Natural killer cell (primary cell): ENCODE measurements at regions not wholly inside any gene's neighbourhood (a gene's known extent, or its start where the extent isn't known, plus 50 kb on each side); places are given as distances from the start of the nearest gene placed in this dataset.
"Not testable (repeated sequence)": the region's sequence is repeated elsewhere in the genome, so short reads cannot be mapped to it uniquely, and the experiment has no call there.

ENCODE experiments used
- ATAC-seq, 3 donors: fragments of 150-1000 bp in 2 of 3; fragments of 200-7000 bp in 1 of 3; cut with Tn5 transposase; 1 replicate in 1 of 3; 2 replicates in 2 of 3; pipeline ENCODE4 v1.10.0; 2021; ENCODE audit warnings: mild to moderate bottlenecking in 2 of 3, moderate library complexity in 2 of 3
- DNase-seq, 2 donors: peaks; one replicate each; pipeline versions ENCODE4 v3.0.0 to v3.0.0-alpha.2; 2013 to 2021; ENCODE audit warnings: mixed read lengths in 1 of 2
- H3K27ac ChIP-seq: one replicate; pipeline ENCODE4 v1.5.1; 2013; ENCODE audit warnings: mild to moderate bottlenecking, low read length
- H3K27me3 ChIP-seq: one replicate; pipeline ENCODE4 v1.6.1; 2013; ENCODE audit warnings: low read length; ENCODE audit not compliant: control insufficient read depth, insufficient read depth
- H3K36me3 ChIP-seq: one replicate; pipeline ENCODE4 v1.6.1; 2013; ENCODE audit warnings: low read length; ENCODE audit not compliant: control insufficient read depth, insufficient read depth
- H3K4me1 ChIP-seq: one replicate; pipeline ENCODE4 v1.6.1; 2013; ENCODE audit warnings: low read length; ENCODE audit not compliant: control insufficient read depth, insufficient read depth
- H3K4me3 ChIP-seq: one replicate; pipeline ENCODE4 v1.5.1; 2013; ENCODE audit warnings: low read length
- H3K9me3 ChIP-seq: one replicate; pipeline ENCODE4 v1.6.1; 2013; ENCODE audit warnings: low read length; ENCODE audit not compliant: control insufficient read depth, insufficient read depth
- H3K27ac Mint-ChIP-seq, 2 donors: one replicate each; pipeline ENCODE4 v1.8.0; 2022; ENCODE audit warnings: mild to moderate bottlenecking in 2 of 2, mixed read lengths in 2 of 2, moderate library complexity in 1 of 2
- H3K27me3 Mint-ChIP-seq, 2 donors: one replicate each; pipeline ENCODE4 v1.8.0; 2022; ENCODE audit warnings: low read depth in 2 of 2, mixed read lengths in 2 of 2
- H3K36me3 Mint-ChIP-seq: one replicate; pipeline ENCODE4 v1.8.0; 2022; ENCODE audit warnings: mixed read lengths
- H3K4me1 Mint-ChIP-seq, 2 donors: one replicate each; pipeline ENCODE4 v1.8.0; 2022; ENCODE audit warnings: mixed read lengths in 2 of 2
- H3K4me3 Mint-ChIP-seq: one replicate; pipeline ENCODE4 v1.8.0; 2022; ENCODE audit warnings: mild to moderate bottlenecking, moderate library complexity, mixed read lengths
- H3K9me3 Mint-ChIP-seq, 2 donors: one replicate each; pipeline ENCODE4 v1.8.0; 2022; ENCODE audit warnings: mixed read lengths in 2 of 2
- WGBS: methylation state at CpG from one replicate; pipeline ENCODE4 v1.1.7; 2013; ENCODE audit warnings: missing lambda C conversion rate; ENCODE audit not compliant: insufficient coverage; 5-methylcytosine and 5-hydroxymethylcytosine counted together
- intact Hi-C: fragments of 100-400 bp; cut with micrococcal nuclease; formaldehyde crosslinking; loops from one replicate; pipeline ENCODE4 v1.14.2; 2022

DNA sequence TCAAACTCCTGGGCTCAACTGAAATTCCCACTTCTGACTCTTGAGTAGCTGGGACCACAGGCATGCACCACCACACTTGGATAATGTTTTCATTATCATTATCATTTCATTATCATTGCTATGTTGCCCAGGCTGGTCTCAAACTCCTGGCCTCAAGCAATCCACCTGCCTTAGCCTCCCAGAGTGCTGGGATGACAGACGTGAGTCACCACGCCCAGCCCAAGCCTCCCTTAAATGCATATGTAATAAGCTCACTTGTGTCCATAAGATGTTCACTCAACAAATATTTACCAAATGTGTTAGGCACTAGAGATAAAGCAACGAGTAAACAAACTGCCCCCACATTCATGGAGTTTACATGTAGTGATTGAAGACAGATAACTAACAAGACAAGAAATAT, 295.7 kb downstream of the GOLGA6L6 start:
- H3K27ac Mint-ChIP-seq, H3K4me3 Mint-ChIP-seq, H3K27ac ChIP-seq, H3K27me3 ChIP-seq, H3K9me3 ChIP-seq, intact Hi-C loops, DNase-seq, H3K36me3 Mint-ChIP-seq, ATAC-seq, H3K36me3 ChIP-seq, H3K4me3 ChIP-seq, H3K9me3 Mint-ChIP-seq, H3K27me3 Mint-ChIP-seq: not testable (repeated sequence)
- peaks cover 10% of the 10 kb centered on the region for H3K4me1 ChIP-seq
- peaks cover 14 to 15% of the 10 kb centered on the region in 2 donors for H3K4me1 Mint-ChIP-seq
- 97% methylated on average over 3 of the region's 3 CpGs for WGBS

GRCh38 chr15:20244792-20245191, 296.8 kb downstream of the GOLGA6L6 start:
- H3K4me1 ChIP-seq = peaks cover 10% of the 10 kb centered on the region
- DNase-seq, H3K36me3 Mint-ChIP-seq, H3K9me3 ChIP-seq, H3K27ac ChIP-seq, H3K4me3 ChIP-seq, ATAC-seq, H3K4me3 Mint-ChIP-seq, H3K9me3 Mint-ChIP-seq, H3K27me3 Mint-ChIP-seq, H3K36me3 ChIP-seq, H3K27me3 ChIP-seq, H3K27ac Mint-ChIP-seq, intact Hi-C loops: not testable (repeated sequence)
- WGBS = 88% methylated on average over 17 of the region's 17 CpGs
- H3K4me1 Mint-ChIP-seq = peaks cover 11 to 12% of the 10 kb centered on the region in 2 donors

- H3K4me1 ChIP-seq, H3K36me3 ChIP-seq, ATAC-seq, H3K9me3 Mint-ChIP-seq, H3K9me3 ChIP-seq, H3K27ac Mint-ChIP-seq, H3K4me3 Mint-ChIP-seq, DNase-seq, H3K36me3 Mint-ChIP-seq, H3K4me3 ChIP-seq, H3K27me3 ChIP-seq, H3K27ac ChIP-seq, H3K4me1 Mint-ChIP-seq, intact Hi-C loops, H3K27me3 Mint-ChIP-seq: not testable (repeated sequence)
- WGBS = 70% methylated on average over 12 of the region's 12 CpGs
Measured at GRCh38 chr15:20243486-20244240, 297.9 kb downstream of the GOLGA6L6 start.

GRCh38 chr15:20240366-20240917, 301.2 kb downstream of the GOLGA6L6 start:
- H3K4me3 ChIP-seq, H3K36me3 Mint-ChIP-seq, H3K9me3 ChIP-seq, H3K27ac Mint-ChIP-seq, H3K9me3 Mint-ChIP-seq, H3K27me3 Mint-ChIP-seq, DNase-seq, H3K4me1 Mint-ChIP-seq, intact Hi-C loops, ATAC-seq, H3K27me3 ChIP-seq, H3K27ac ChIP-seq, H3K4me1 ChIP-seq, H3K36me3 ChIP-seq, H3K4me3 Mint-ChIP-seq: not testable (repeated sequence)
- WGBS = 85% methylated on average over 14 of the region's 14 CpGs

DNA sequence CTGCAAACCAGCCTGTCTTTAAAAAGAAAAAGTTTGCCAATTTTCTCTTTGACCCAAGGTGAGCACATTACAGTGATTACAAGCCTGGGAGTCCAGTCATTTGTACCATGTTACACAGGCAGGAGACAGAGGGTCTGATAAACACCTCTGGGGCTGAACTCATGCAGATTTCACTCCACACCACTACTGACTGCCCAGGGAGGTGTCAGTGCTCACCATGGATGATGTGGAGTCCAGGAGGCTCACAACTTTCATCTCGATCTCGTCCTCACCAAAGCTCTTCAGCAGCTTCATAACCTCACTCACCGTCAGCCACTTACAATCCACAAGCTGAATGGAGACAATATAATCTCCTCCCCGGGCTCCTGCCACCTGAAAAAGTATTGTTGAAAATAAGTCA, 302.4 kb downstream of the GOLGA6L6 start:
- H3K4me3 Mint-ChIP-seq, H3K27me3 ChIP-seq, H3K4me1 ChIP-seq, H3K27ac Mint-ChIP-seq, H3K36me3 Mint-ChIP-seq, H3K9me3 ChIP-seq, H3K36me3 ChIP-seq, H3K27ac ChIP-seq, DNase-seq, ATAC-seq, intact Hi-C loops, H3K9me3 Mint-ChIP-seq, H3K4me3 ChIP-seq, H3K27me3 Mint-ChIP-seq, H3K4me1 Mint-ChIP-seq: not testable (repeated sequence)
- 89% methylated on average over 4 of the region's 4 CpGs for WGBS

DNA sequence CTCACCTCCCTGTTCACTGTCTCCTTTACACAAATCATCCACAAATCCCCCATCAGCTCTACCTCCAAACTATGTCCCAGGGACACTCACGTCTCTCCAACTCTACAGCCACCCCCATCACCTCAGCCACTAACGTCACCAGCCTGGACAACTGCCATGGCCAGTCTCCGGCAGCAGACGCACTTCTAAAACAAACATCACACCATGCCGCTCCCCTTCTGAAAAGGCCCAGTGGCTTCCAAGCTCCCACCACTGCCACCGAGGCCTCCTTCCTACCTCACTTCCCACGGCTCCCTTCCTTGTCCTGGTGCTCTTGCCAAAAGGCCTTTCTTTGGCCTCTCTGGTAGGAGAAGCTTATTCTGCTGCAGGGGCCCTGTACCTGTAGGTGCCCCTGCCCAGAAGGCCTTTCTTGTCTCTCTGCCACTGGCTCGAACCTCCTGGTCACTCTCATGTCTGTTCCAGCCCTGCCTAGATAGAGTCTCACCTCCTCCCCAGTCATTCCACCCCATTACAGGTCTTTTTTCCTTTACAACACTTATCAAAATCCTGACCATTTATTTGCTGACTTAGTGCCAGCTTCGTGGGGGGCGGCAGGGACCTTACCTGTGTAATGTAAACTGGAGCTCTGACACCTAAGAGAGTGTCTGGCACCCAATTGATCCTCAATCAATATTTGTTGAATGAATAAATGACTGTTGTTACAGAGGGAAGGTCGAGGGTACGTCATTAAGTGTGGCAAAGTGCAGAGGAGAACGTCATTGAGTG, 304.2 kb downstream of the GOLGA6L6 start:
- H3K36me3 Mint-ChIP-seq, ATAC-seq, H3K27ac Mint-ChIP-seq, H3K27me3 Mint-ChIP-seq, H3K27me3 ChIP-seq, H3K4me1 ChIP-seq, H3K36me3 ChIP-seq, H3K9me3 ChIP-seq, DNase-seq, H3K4me3 ChIP-seq, H3K27ac ChIP-seq, H3K9me3 Mint-ChIP-seq, intact Hi-C loops, H3K4me3 Mint-ChIP-seq, H3K4me1 Mint-ChIP-seq: not testable (repeated sequence)
- WGBS = 80% methylated on average over 13 of the region's 13 CpGs

- H3K4me3 Mint-ChIP-seq, H3K9me3 ChIP-seq, H3K36me3 ChIP-seq, ATAC-seq, H3K27ac ChIP-seq, H3K27me3 Mint-ChIP-seq, H3K4me3 ChIP-seq, DNase-seq, H3K27me3 ChIP-seq, H3K9me3 Mint-ChIP-seq, H3K4me1 Mint-ChIP-seq, H3K36me3 Mint-ChIP-seq, H3K27ac Mint-ChIP-seq, intact Hi-C loops, H3K4me1 ChIP-seq: not testable (repeated sequence)
- 90% methylated on average over 6 of the region's 6 CpGs for WGBS
Measured at GRCh38 chr15:20235728-20236127, 305.9 kb downstream of the GOLGA6L6 start.
